Cardiac septum (tissue), 1 donor: ENCODE measurements at regions not wholly inside any gene's neighbourhood (a gene's known extent, or its start where the extent isn't known, plus 50 kb on each side); places are given as distances from the start of the nearest gene placed in this dataset.
"Not testable (repeated sequence)": the region's sequence is repeated elsewhere in the genome, so short reads cannot be mapped to it uniquely, and the experiment has no call there.

Source experiments
- DNase-seq: peaks from one replicate; pipeline ENCODE4 v3.0.0-alpha.2; 2020; ENCODE audit warnings: low spot score
- intact Hi-C: fragments of 100-400 bp; cut with DNase I; formaldehyde crosslinking; loops from one replicate; pipeline ENCODE4 v1.14.0; 2022
- donor health status: DM: no; HTN: no; CAD: no.

- intact Hi-C loops = no loop called here
- no peak for DNase-seq
Measured at GRCh38 chr14:82587226-82587625, 1053.6 kb upstream of the SEL1L start.

- intact Hi-C loops = no loop called here
- DNase-seq = no peak
Measured at GRCh38 chr14:82595466-82595865, 1061.8 kb upstream of the SEL1L start.

- no peak for DNase-seq
- intact Hi-C loops = no loop called here
Measured at GRCh38 chr14:82602794-82603193, 1069.1 kb upstream of the SEL1L start.

- no peak for DNase-seq
- intact Hi-C loops = no loop called here
Measured at GRCh38 chr14:82604819-82605218, 1071.2 kb upstream of the SEL1L start.

- DNase-seq = no peak
- intact Hi-C loops = no loop called here
Measured at GRCh38 chr14:82621881-82622450, 1088.3 kb upstream of the SEL1L start.

GRCh38 chr14:82626156-82627066 is 1092.8 kb upstream of the SEL1L start:
- no peak for DNase-seq
- intact Hi-C loops = no loop called here

GRCh38 chr14:82635915-82636314 is 1102.3 kb upstream of the SEL1L start:
- no peak for DNase-seq
- intact Hi-C loops = no loop called here

GRCh38 chr14:82636426-82636825 is 1102.8 kb upstream of the SEL1L start:
- no peak for DNase-seq
- intact Hi-C loops = no loop called here

- no peak for DNase-seq
- intact Hi-C loops = no loop called here
Measured at GRCh38 chr14:82641050-82641540, 1107.4 kb upstream of the SEL1L start.

- DNase-seq = no peak
- intact Hi-C loops = no loop called here
Measured at GRCh38 chr14:82642425-82642824, 1108.8 kb upstream of the SEL1L start.

- no peak for DNase-seq
- intact Hi-C loops = no loop called here
Measured at GRCh38 chr14:82647088-82647810, 1113.6 kb upstream of the SEL1L start.

- intact Hi-C loops = no loop called here
- no peak for DNase-seq
Measured at GRCh38 chr14:82655770-82656169, 1122.1 kb upstream of the SEL1L start.

GRCh38 chr14:82657186-82657675 is 1123.6 kb upstream of the SEL1L start:
- intact Hi-C loops = no loop called here
- DNase-seq = no peak

- no peak for DNase-seq
- intact Hi-C loops = no loop called here
Measured at GRCh38 chr14:82661258-82661657, 1127.6 kb upstream of the SEL1L start.

- no peak for DNase-seq
- intact Hi-C loops = no loop called here
Measured at GRCh38 chr14:82667006-82667405, 1133.4 kb upstream of the SEL1L start.

- DNase-seq = no peak
- intact Hi-C loops = no loop called here
Measured at GRCh38 chr14:82667501-82667900, 1133.8 kb upstream of the SEL1L start.

- DNase-seq = no peak
- intact Hi-C loops = no loop called here
Measured at GRCh38 chr14:82676403-82676802, 1142.8 kb upstream of the SEL1L start.

GRCh38 chr14:82689948-82690347 is 1156.3 kb upstream of the SEL1L start:
- DNase-seq = no peak
- intact Hi-C loops = no loop called here

- intact Hi-C loops, DNase-seq: not testable (repeated sequence)
Measured at GRCh38 chr14:82691191-82691590, 1157.5 kb upstream of the SEL1L start.

GRCh38 chr14:82694820-82695219 is 1161.2 kb upstream of the SEL1L start:
- DNase-seq = no peak
- intact Hi-C loops = no loop called here
